Neural crest cell (in vitro differentiated cells): ENCODE measurements at regions not wholly inside any gene's neighbourhood (a gene's known extent, or its start where the extent isn't known, plus 50 kb on each side); places are given as distances from the start of the nearest gene placed in this dataset.

Experiments used
- DNase-seq: peaks from one replicate; pipeline ENCODE4 v3.0.0; 2021; ENCODE audit warnings: low read depth, mixed read lengths, low spot score
- H3K27ac Mint-ChIP-seq: one replicate; pipeline ENCODE4 v1.8.0; 2021; ENCODE audit warnings: mild to moderate bottlenecking, mixed read lengths; ENCODE audit not compliant: unreplicated experiment
- H3K27me3 Mint-ChIP-seq: 2 replicates; pipeline ENCODE4 v1.8.0; 2021; ENCODE audit warnings: low read depth, mild to moderate bottlenecking, mixed read lengths
- H3K36me3 Mint-ChIP-seq: 2 replicates; pipeline ENCODE4 v1.8.0; 2021; ENCODE audit warnings: low read depth, mild to moderate bottlenecking, mixed read lengths
- H3K4me1 Mint-ChIP-seq: 2 replicates; pipeline ENCODE4 v1.8.0; 2021; ENCODE audit warnings: mixed read lengths
- H3K4me3 Mint-ChIP-seq: one replicate; pipeline ENCODE4 v1.8.0; 2021; ENCODE audit warnings: mild to moderate bottlenecking, mixed read lengths
- H3K9me3 Mint-ChIP-seq: 2 replicates; pipeline ENCODE4 v1.8.0; 2021; ENCODE audit warnings: mixed read lengths
- CTCF ChIP-seq: fragments of 200-600 bp; sonication (generic); conservative IDR thresholded peaks from 2 replicates; pipeline ENCODE4 v1.5.0; 2021; ENCODE audit warnings: antibody characterized with exemption, mild to moderate bottlenecking

- no peak overlapping the region for H3K4me3 Mint-ChIP-seq
- no peaks in the 10 kb centered on the region for H3K4me1 Mint-ChIP-seq
- no peak overlapping the region for H3K27ac Mint-ChIP-seq
- no peak for TF ChIP-seq CTCF
- H3K27me3 Mint-ChIP-seq, result peaks cover 14% of the 10 kb centered on the region
- H3K36me3 Mint-ChIP-seq, result no peaks in the 10 kb centered on the region
- DNase-seq, result no peak
- no peaks in the 10 kb centered on the region for H3K9me3 Mint-ChIP-seq
Measured at GRCh38 chr16:55988013-55988412, 112.8 kb upstream of the CES5A start.

- Mint-ChIP-seq H3K9me3 (no peaks in the 10 kb centered on the region), H3K4me1 (no peaks in the 10 kb centered on the region), H3K36me3 (no peaks in the 10 kb centered on the region), H3K4me3 (no peak overlapping the region), H3K27ac (no peak overlapping the region), H3K27me3 (peaks cover 20% of the 10 kb centered on the region)
- no peak for DNase-seq
- TF ChIP-seq CTCF, result no peak
Measured at GRCh38 chr16:55982597-55982996, 107.4 kb upstream of the CES5A start.

GRCh38 chr16:55981557-55981956 lies 106.4 kb upstream of the CES5A start:
- Mint-ChIP-seq H3K4me3 (no peak overlapping the region), H3K36me3 (no peaks in the 10 kb centered on the region), H3K9me3 (no peaks in the 10 kb centered on the region), H3K4me1 (no peaks in the 10 kb centered on the region), H3K27me3 (peaks cover 22% of the 10 kb centered on the region), H3K27ac (no peak overlapping the region)
- DNase-seq, result no peak
- no peak for TF ChIP-seq CTCF

- Mint-ChIP-seq H3K4me3 (no peak overlapping the region), H3K36me3 (no peaks in the 10 kb centered on the region), H3K27me3 (peaks cover 10% of the 10 kb centered on the region), H3K4me1 (no peaks in the 10 kb centered on the region), H3K27ac (no peak overlapping the region), H3K9me3 (no peaks in the 10 kb centered on the region)
- TF ChIP-seq CTCF, result no peak
- no peak for DNase-seq
Measured at GRCh38 chr16:55976815-55977214, 101.6 kb upstream of the CES5A start.

- Mint-ChIP-seq H3K27ac (no peak overlapping the region), H3K4me3 (no peak overlapping the region), H3K4me1 (no peaks in the 10 kb centered on the region), H3K27me3 (no peaks in the 10 kb centered on the region), H3K36me3 (no peaks in the 10 kb centered on the region), H3K9me3 (no peaks in the 10 kb centered on the region)
- no peak for DNase-seq
- no peak for TF ChIP-seq CTCF
Measured at GRCh38 chr16:55971447-55971846, 96.3 kb upstream of the CES5A start.

- Mint-ChIP-seq H3K4me3 (no peak overlapping the region), H3K4me1 (no peaks in the 10 kb centered on the region), H3K27me3 (peaks cover 3% of the 10 kb centered on the region)
Measured at GRCh38 chr16:55968221-55968620, 93.0 kb upstream of the CES5A start.

More at GRCh38 chr16:55968221-55968620, 93.0 kb upstream of the CES5A start:
- no peaks in the 10 kb centered on the region for H3K9me3 Mint-ChIP-seq
- no peaks in the 10 kb centered on the region for H3K36me3 Mint-ChIP-seq
- TF ChIP-seq CTCF, result no peak
- DNase-seq, result no peak
- no peak overlapping the region for H3K27ac Mint-ChIP-seq
